Keratinocyte (primary cell): ENCODE measurements at regions not wholly inside any gene's neighbourhood (a gene's known extent, or its start where the extent isn't known, plus 50 kb on each side); places are given as distances from the start of the nearest gene placed in this dataset.

Experiments used
- CTCF ChIP-seq, 3 experiments: IDR thresholded peaks in 1 of 3; conservative IDR thresholded peaks in 1 of 3; optimal IDR thresholded peaks in 1 of 3; 2 replicates in 2 of 3; 3 replicates in 1 of 3; pipeline versions ENCODE3 to v1.5.1; 2011; ENCODE audit warnings: low read length in 3 of 3, mild to moderate bottlenecking in 3 of 3, moderate library complexity in 2 of 3, control low read depth in 1 of 3, inconsistent platforms in 1 of 3; ENCODE audit not compliant: insufficient read depth in 2 of 3; ENCODE audit errors: extremely low read depth in 1 of 3
- EZH2 ChIP-seq: IDR thresholded peaks from one replicate; pipeline ENCODE4 v1.6.1; 2012; ENCODE audit warnings: inconsistent platforms, mild to moderate bottlenecking, low read length, moderate library complexity

GRCh38 chr2:180412219-180412618, 405.1 kb upstream of the CWC22 start:
- TF ChIP-seq CTCF (optimal IDR thresholded peaks at IDR 0.05 in 1 of 3, IDR thresholded peaks at IDR 0.05 in 1 of 3, conservative IDR thresholded peaks at IDR 0.05 in 1 of 3; ENCODE audit: extremely low read depth in 1 of 3, insufficient read depth in 2 of 3, low read length in 3 of 3) (no peak), EZH2 (no peak)
